ENCODE measurements at regions not wholly inside any gene's neighbourhood (a gene's known extent, or its start where the extent isn't known, plus 50 kb on each side); places are given as distances from the start of the nearest gene placed in this dataset.

DNA sequence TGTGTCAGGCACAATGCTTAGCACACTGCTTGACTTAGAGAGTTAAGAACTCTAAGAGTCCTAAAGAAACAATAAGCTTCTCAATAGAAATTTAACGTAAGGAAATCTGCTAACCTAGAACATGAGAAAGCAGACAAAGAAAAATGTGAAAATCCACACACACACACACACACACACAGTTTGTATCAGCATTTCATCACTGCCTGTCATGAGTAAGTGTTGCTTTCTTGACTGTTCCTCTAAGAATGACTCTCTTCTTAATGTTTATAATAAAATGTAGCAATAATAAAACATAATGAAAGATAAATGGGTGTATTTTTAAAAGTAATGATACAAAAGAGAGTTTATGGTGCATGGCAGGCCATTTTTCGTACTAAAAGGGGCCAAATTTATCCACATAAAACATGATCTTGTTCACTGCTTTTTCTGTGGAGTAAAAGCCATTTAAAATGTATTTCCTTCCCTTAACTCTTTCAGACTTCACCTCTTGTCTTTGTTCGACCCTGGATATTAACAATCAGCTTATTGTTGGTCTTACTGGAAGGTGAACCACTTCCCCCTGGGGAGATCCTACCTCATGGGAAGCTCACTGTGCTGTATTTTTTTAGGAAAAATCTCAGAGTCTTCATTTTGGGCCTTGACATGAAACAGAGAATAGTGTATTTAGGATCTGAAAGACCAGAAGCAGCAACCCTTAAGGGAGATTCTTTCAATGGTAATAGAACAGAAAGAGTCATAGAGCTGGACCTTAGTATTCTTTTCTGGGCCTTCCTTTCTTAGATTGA is 107.3 kb upstream of the ANKRD55 start:
- Histone ChIP-seq H3K4me1 (ENCODE audit: control insufficient read depth, insufficient read depth, low read length) (no peaks in the 10 kb centered on the region), H3K4me3 (ENCODE audit: low read length) (no peak overlapping the region), H3K27me3 (ENCODE audit: control insufficient read depth, insufficient read depth, low read length) (no peaks in the 10 kb centered on the region), H3K9me3 (ENCODE audit: control insufficient read depth, low read depth, low read length) (peaks cover 7% of the 10 kb centered on the region), H3K36me3 (ENCODE audit: control insufficient read depth, insufficient read depth, low read length) (no peaks in the 10 kb centered on the region), H3K27ac (ENCODE audit: low read length) (no peak overlapping the region)
- no peak for DNase-seq
- WGBS (ENCODE audit: insufficient coverage, low lambda C conversion rate), result 100% methylated on average over 2 of the region's 3 CpGs

DNA sequence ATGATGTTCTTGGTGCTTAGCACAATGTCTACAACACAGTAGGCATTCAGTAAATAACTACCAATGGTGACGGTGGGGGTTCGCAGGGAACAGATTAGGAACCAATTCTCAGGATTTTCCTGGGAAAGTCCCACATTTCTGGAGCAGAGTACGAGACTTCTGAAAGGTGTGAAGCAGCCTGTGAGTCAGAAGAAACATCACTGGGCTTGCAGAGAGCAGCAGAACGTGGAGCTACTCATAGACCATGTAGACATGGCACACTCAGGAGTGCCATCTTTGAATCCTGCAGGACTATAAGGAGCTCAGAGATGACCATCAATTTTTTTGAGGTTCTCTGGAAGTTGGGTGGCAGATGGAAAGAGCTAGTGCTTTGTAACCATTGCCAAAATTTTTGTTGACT is 106.6 kb upstream of the ANKRD55 start:
- Histone ChIP-seq H3K27ac (ENCODE audit: low read length) (no peak overlapping the region), H3K36me3 (ENCODE audit: control insufficient read depth, insufficient read depth, low read length) (no peaks in the 10 kb centered on the region), H3K27me3 (ENCODE audit: control insufficient read depth, insufficient read depth, low read length) (no peaks in the 10 kb centered on the region), H3K4me3 (ENCODE audit: low read length) (no peak overlapping the region), H3K4me1 (ENCODE audit: control insufficient read depth, insufficient read depth, low read length) (no peaks in the 10 kb centered on the region), H3K9me3 (ENCODE audit: control insufficient read depth, low read depth, low read length) (peaks cover 13% of the 10 kb centered on the region)
- DNase-seq, result no peak
- WGBS (ENCODE audit: insufficient coverage, low lambda C conversion rate), result no CpG with 5 or more reads among the region's 4 CpGs

DNA sequence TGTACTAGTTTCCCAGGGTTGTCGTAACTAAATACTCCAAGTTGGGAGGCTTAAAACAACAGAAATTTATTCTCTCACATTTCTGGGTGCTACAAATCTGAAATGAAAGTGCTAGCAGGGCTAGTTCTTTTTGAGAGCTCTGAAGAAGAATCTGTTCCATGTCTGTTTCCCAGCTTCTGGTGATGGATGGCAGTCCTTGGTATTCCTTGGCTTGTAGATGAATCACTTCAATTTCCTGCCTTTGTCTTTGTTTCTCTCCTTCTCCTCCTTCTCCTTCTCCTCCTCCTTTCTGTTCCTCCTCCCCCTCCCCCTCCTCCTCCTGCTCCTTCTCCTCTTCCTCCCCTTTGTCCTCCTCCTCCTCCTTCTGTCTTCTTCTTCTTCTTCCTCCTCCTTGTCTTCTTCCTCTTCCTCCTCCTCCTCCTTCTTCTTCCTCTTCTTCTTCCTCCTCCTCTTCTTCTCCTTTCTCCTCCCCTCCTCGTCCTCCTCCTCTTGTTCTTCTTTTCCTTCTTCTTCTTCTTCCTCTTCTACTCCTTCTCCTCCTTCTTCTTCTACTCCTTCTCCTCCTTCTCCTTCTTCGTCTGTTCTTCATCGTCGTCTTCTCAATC is 104.7 kb upstream of the ANKRD55 start:
- H3K4me3 ChIP-seq (ENCODE audit: low read length), result no peak overlapping the region
- no peaks in the 10 kb centered on the region for H3K27me3 ChIP-seq (ENCODE audit: control insufficient read depth, insufficient read depth, low read length)
- H3K27ac ChIP-seq (ENCODE audit: low read length), result no peak overlapping the region
- H3K36me3 ChIP-seq (ENCODE audit: control insufficient read depth, insufficient read depth, low read length), result no peaks in the 10 kb centered on the region
- WGBS (ENCODE audit: insufficient coverage, low lambda C conversion rate), result 96% methylated on average over 5 of the region's 5 CpGs
- no peaks in the 10 kb centered on the region for H3K4me1 ChIP-seq (ENCODE audit: control insufficient read depth, insufficient read depth, low read length)
- peaks cover 13% of the 10 kb centered on the region for H3K9me3 ChIP-seq (ENCODE audit: control insufficient read depth, low read depth, low read length)
- no peak for DNase-seq

DNA sequence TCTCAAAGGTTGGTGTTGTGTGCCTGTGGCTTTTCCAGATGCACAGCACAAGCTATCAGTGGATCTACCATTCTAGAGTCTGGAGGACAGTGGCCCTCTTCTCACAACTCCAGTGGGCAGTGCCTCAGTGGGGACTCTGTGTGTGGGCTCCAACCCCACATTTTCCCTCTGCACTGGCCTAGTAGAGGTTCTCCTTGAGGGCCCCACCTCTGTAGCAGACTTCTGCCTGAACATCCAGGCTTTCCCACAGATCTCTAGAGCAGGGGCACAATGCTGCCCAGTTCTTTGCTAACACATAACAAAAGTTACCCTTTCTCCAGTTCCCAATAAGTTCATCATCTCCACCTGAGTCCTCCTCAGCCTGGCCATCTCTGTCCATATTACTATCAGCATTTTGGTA is 102.1 kb upstream of the ANKRD55 start:
- Histone ChIP-seq H3K27me3 (ENCODE audit: control insufficient read depth, insufficient read depth, low read length) (no peaks in the 10 kb centered on the region), H3K9me3 (ENCODE audit: control insufficient read depth, low read depth, low read length) (peaks cover 13% of the 10 kb centered on the region), H3K36me3 (ENCODE audit: control insufficient read depth, insufficient read depth, low read length) (no peaks in the 10 kb centered on the region), H3K4me1 (ENCODE audit: control insufficient read depth, insufficient read depth, low read length) (no peaks in the 10 kb centered on the region), H3K27ac (ENCODE audit: low read length) (no peak overlapping the region), H3K4me3 (ENCODE audit: low read length) (no peak overlapping the region)
- no peak for DNase-seq

DNA sequence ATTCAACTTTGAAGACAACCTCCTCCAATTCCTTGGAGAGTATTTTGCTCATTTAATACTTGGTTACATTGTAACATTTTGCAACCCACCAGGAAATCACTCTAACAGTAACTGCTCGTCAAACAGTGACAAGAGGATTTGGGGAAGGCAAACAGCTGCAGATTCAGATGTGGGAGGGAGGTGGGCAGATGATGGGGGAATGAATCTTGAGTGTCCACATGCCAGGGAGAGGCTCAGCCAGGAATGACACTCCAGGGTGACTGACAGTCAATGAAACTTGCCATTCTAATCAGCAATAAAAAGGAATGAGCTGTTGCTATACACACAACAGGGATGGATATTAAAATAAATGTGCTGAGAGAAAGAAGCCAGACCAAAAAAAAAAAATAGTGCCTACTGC is 97.7 kb upstream of the ANKRD55 start:
- Histone ChIP-seq H3K4me3 (ENCODE audit: low read length) (no peak overlapping the region), H3K36me3 (ENCODE audit: control insufficient read depth, insufficient read depth, low read length) (no peaks in the 10 kb centered on the region)

DNA sequence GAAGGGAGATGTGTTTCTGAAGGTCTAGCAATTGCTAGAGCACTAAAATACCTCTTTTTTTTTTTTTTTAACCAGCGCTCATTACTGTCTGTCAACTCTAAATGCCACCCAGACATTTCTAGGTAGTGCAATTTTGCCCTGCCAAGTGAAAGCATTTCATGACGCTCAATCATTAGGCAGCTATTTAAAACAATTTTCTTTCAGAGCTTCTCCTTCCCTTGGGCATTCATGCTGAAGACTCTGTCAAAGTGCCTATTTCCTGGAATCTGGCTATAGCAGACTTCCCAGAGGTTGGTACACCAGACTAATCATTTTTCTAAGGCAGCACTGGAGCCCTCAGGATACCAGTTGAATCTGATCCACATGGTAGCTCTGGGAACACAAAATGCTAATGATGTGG is 97.0 kb upstream of the ANKRD55 start:
- WGBS (ENCODE audit: insufficient coverage, low lambda C conversion rate), result no CpG with 5 or more reads among the region's 2 CpGs
- Histone ChIP-seq H3K4me1 (ENCODE audit: control insufficient read depth, insufficient read depth, low read length) (peaks cover 13% of the 10 kb centered on the region), H3K36me3 (ENCODE audit: control insufficient read depth, insufficient read depth, low read length) (no peaks in the 10 kb centered on the region), H3K27ac (ENCODE audit: low read length) (no peak overlapping the region), H3K9me3 (ENCODE audit: control insufficient read depth, low read depth, low read length) (peaks cover 3% of the 10 kb centered on the region), H3K4me3 (ENCODE audit: low read length) (no peak overlapping the region), H3K27me3 (ENCODE audit: control insufficient read depth, insufficient read depth, low read length) (no peaks in the 10 kb centered on the region)
- DNase-seq, result no peak

More for the DNA sequence above, 97.7 kb upstream of the ANKRD55 start:
- Histone ChIP-seq H3K9me3 (ENCODE audit: control insufficient read depth, low read depth, low read length) (peaks cover 8% of the 10 kb centered on the region), H3K27me3 (ENCODE audit: control insufficient read depth, insufficient read depth, low read length) (no peaks in the 10 kb centered on the region), H3K4me1 (ENCODE audit: control insufficient read depth, insufficient read depth, low read length) (peaks cover 13% of the 10 kb centered on the region), H3K27ac (ENCODE audit: low read length) (no peak overlapping the region)
- DNase-seq, result no peak
- no CpG with 5 or more reads among the region's 1 CpG for WGBS (ENCODE audit: insufficient coverage, low lambda C conversion rate)

DNA sequence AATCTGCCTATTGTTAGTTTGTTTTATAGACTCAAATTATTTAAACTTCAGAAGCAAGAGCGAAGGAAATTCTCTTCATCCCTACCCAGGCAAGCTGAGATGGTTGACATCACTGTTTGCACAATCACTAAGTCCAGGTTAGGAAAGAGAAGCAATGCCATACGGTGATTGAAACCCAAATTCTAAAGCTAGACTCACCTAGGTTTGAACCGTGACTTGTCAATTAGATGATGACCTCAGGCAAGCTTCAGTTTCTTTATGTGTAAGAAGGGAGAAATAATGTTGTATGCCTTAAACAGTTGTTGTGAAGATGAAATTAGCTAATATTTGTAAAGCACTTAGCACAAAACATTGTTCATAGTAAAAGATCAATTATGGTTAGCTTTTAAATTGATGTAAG is 96.5 kb upstream of the ANKRD55 start:
- H3K4me3 ChIP-seq (ENCODE audit: low read length), result no peak overlapping the region
- no peak for DNase-seq
- H3K27me3 ChIP-seq (ENCODE audit: control insufficient read depth, insufficient read depth, low read length), result no peaks in the 10 kb centered on the region
- WGBS (ENCODE audit: insufficient coverage, low lambda C conversion rate), result 100% methylated on average over 1 of the region's 3 CpGs
- peak overlapping the region; percentile 52 for H3K27ac ChIP-seq (ENCODE audit: low read length)
- H3K36me3 ChIP-seq (ENCODE audit: control insufficient read depth, insufficient read depth, low read length), result no peaks in the 10 kb centered on the region
- peaks cover 13% of the 10 kb centered on the region for H3K4me1 ChIP-seq (ENCODE audit: control insufficient read depth, insufficient read depth, low read length)
- H3K9me3 ChIP-seq (ENCODE audit: control insufficient read depth, low read depth, low read length), result no peaks in the 10 kb centered on the region

DNA sequence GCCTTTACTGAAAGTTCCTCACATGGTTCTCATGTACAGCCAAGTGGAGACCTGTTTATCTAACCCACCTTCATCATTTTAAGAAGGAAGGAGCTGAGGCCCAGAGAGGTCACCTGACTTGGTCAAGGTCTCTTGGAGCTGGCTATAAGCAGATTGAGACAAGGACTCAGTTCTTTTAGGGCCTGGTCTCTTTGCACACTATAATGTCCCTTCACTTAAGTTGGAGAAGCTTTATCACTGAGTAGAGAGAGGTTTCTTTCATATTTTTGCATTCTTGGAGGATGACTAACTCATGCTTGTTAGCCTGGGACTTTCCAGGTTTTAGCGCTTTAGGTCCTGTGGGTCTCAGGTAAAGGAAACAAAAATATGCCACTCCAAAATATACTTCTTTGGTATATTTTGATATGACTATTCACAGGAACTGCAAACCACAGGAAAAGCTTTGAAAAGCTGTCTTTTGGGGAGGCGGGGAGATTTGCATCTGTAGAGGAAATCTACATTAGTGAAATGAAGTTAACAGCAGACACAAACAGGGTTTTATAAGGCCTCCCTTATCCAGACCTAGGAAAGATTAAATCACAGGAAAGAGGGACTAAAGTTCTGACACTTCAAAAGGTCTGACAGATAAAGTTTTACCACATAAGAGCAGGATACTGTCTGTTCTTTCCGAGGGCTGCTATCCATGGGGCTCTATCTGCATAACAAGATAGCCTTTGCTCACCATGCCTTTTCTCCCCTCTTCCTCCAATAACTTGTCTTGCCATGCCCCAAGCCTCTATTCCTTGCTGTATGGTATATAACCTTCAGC is 95.8 kb upstream of the ANKRD55 start:
- H3K27ac ChIP-seq (ENCODE audit: low read length), result peak overlapping the region; percentile 52
- H3K27me3 ChIP-seq (ENCODE audit: control insufficient read depth, insufficient read depth, low read length), result no peaks in the 10 kb centered on the region
- H3K9me3 ChIP-seq (ENCODE audit: control insufficient read depth, low read depth, low read length), result no peaks in the 10 kb centered on the region
- H3K4me1 ChIP-seq (ENCODE audit: control insufficient read depth, insufficient read depth, low read length), result peaks cover 13% of the 10 kb centered on the region
- DNase-seq, result peak; percentile 55 to 80
- H3K4me3 ChIP-seq (ENCODE audit: low read length), result no peak overlapping the region
- H3K36me3 ChIP-seq (ENCODE audit: control insufficient read depth, insufficient read depth, low read length), result no peaks in the 10 kb centered on the region
- 14% methylated on average over 1 of the region's 3 CpGs for WGBS (ENCODE audit: insufficient coverage, low lambda C conversion rate)

DNA sequence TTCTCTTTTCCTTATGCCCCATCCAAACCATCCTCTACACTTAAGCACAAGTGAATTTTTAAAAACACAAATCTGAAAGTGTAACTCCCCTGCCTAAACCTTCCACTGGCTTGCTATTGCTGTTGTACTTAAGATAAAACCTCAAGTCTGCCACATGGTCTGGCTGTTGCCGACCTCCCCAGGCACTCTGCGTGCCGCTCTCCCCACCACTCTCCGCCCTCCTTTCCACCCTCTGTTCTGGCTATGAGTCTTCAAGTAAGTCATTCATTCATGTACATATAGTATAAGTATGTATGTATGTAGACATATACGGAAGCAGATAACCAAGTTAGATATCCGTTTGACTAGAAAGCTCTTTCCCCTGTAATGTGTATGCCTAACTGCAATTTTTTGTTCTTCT is 94.7 kb upstream of the ANKRD55 start:
- DNase-seq, result no peak
- Histone ChIP-seq H3K9me3 (ENCODE audit: control insufficient read depth, low read depth, low read length) (no peaks in the 10 kb centered on the region), H3K27ac (ENCODE audit: low read length) (no peak overlapping the region), H3K27me3 (ENCODE audit: control insufficient read depth, insufficient read depth, low read length) (no peaks in the 10 kb centered on the region), H3K36me3 (ENCODE audit: control insufficient read depth, insufficient read depth, low read length) (no peaks in the 10 kb centered on the region), H3K4me3 (ENCODE audit: low read length) (no peak overlapping the region), H3K4me1 (ENCODE audit: control insufficient read depth, insufficient read depth, low read length) (peaks cover 13% of the 10 kb centered on the region)
- 60% methylated on average over 1 of the region's 6 CpGs for WGBS (ENCODE audit: insufficient coverage, low lambda C conversion rate)

DNA sequence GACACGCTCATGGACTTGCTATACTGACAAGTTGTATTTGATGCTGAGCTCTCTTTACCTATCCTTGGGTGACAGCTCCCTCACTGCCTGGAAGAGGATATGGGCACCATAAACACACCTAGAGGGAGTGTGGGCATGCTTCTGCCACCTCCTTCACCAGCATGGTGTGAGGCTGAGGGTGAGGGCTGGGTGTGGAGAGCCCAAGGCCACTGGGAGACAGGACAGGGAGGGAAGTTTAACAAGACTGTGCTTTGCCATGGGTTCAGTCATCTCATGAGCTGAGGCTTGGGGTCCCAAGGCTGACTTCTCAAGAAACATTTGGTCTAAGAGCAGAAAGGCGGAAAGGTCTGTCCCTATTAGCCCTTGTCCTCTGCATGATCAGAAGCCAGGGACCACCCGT is 93.6 kb upstream of the ANKRD55 start:
- no peaks in the 10 kb centered on the region for H3K27me3 ChIP-seq (ENCODE audit: control insufficient read depth, insufficient read depth, low read length)
- DNase-seq, result no peak
- H3K9me3 ChIP-seq (ENCODE audit: control insufficient read depth, low read depth, low read length), result no peaks in the 10 kb centered on the region
- peaks cover 13% of the 10 kb centered on the region for H3K4me1 ChIP-seq (ENCODE audit: control insufficient read depth, insufficient read depth, low read length)
- no peak overlapping the region for H3K4me3 ChIP-seq (ENCODE audit: low read length)
- H3K36me3 ChIP-seq (ENCODE audit: control insufficient read depth, insufficient read depth, low read length), result no peaks in the 10 kb centered on the region
- WGBS (ENCODE audit: insufficient coverage, low lambda C conversion rate), result no CpG with 5 or more reads among the region's 3 CpGs
- H3K27ac ChIP-seq (ENCODE audit: low read length), result no peak overlapping the region
